Amniotic epithelial cell (primary cell): ENCODE measurements at regions not wholly inside any gene's neighbourhood (a gene's known extent, or its start where the extent isn't known, plus 50 kb on each side); places are given as distances from the start of the nearest gene placed in this dataset.
"Not testable (repeated sequence)": the region's sequence is repeated elsewhere in the genome, so short reads cannot be mapped to it uniquely, and the experiment has no call there.

Experiments
- DNase-seq: peaks from one replicate; pipeline ENCODE4 v3.0.0-alpha.2; 2010; ENCODE audit warnings: low read depth

GRCh38 chr1:197850918-197851317 is 51.5 kb upstream of the C1orf53 start:
- DNase-seq: no peak

- DNase-seq: no peak
Observed at GRCh38 chr1:197850042-197850441, 52.4 kb upstream of the C1orf53 start.

GRCh38 chr1:197848350-197848749 is 54.1 kb upstream of the C1orf53 start:
- no peak for DNase-seq

DNA sequence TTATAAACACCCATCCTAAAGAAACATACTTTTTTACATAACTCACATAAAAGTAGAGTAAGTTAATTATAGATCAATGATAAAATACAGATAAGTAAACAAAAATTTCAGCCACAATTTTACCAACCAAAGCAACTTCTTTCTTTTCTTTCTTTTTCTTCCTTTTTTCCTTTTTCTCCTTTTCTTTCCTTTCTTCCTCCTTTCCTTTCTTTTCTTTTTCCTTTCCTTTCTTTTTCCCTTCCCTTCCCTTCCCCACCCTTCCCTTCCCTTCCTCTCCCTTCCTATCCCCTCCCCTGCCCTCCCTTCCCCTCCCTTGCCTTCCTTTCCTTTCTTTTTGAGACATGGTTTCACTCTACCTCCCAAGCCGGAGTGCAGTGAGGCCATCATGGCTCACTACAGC is 56.5 kb upstream of the C1orf53 start:
- DNase-seq: no peak

DNA sequence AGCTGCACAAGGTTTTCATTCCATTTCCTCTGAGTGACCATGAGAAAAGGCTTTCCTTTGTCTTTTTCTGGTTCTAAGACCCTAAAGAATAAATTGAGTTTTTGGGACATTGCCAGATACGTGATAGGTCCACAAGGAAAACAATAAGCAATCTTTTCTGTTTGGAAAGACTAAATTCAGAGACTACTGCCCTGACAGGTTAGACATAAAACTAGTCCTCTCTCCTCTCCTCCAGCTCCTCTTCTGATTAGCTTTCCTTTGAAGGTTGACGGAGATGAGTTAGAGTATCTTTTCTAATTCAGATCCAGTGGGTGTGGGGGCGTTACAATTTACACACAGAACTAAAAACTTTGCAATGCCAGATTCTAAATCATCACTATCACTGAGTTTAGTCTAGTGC is 57.8 kb upstream of the C1orf53 start:
- DNase-seq: peak; percentile 14

DNA sequence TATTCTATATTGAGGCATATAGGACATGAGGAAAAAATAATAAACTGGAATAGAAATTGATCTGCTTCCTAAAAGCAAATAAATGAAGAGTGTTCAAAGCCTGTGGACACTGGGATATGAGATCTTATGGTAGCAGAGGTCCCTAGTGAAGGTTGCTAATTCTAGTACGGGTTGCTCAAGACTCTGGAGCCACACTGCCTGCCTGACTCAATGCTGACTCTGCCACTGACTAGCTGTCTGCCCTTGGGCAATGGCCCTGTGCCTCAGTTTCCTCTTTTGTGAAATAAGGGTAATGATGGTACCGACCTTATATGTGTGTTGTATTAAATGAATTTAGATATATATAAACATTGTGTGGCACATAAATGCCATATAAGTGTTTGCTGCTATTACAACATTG is 59.0 kb upstream of the C1orf53 start:
- DNase-seq: peak; percentile 20

- no peak for DNase-seq
Observed at GRCh38 chr1:197842646-197843045, 59.8 kb upstream of the C1orf53 start.

DNA sequence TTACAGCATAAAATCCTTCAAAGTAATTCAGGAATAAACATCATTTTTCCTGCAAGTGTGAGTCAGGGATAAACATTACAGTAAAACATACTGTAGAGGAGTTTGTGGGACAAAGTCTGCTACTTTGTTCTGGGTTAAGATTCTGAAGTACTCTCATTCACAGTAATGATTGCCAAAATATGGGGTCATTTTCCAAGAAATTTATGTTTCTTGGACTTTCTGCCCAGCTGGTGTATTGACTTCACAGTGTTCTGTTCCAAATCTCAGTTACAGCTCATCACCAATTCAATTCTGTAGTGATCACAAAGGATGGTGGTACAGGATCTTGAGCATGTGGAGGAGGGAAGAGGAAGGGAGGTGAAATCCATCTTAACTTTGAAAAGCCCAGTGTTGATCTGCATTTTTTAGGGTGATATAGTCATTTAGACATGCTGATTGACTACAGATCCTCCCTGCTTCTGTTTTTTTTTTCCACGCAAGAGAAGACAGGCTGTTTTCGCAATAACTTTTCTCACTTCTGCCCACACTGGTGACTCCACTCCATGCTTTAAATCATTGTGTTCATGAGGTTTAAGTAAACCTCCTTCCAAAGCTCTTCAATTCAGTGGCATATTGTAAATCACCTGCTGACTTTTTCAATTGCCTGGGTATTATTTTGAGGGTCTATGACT is 60.4 kb upstream of the C1orf53 start:
- peak; percentile 83 for DNase-seq

DNA sequence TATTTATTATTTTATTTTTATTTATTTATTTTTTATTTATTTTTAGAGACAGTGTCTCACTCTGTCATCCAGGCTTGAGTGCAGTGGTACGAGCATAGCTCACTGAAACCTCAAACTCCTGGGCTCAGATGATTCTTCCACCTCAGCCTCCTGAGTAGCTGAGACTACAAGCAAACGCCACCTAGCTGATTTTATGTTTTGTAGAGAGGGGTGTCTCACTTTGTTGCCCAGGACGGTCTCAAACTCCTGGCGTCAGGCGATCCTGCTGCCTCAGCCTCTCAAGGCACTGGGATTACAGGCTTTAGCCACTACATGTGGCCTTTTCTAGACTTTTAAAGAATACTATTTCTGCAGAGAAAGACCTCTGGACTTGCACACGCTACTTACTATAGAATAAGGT is 61.3 kb upstream of the C1orf53 start:
- DNase-seq: no peak

GRCh38 chr1:197839786-197840185 is 62.6 kb upstream of the C1orf53 start:
- DNase-seq: not testable (repeated sequence)

DNA sequence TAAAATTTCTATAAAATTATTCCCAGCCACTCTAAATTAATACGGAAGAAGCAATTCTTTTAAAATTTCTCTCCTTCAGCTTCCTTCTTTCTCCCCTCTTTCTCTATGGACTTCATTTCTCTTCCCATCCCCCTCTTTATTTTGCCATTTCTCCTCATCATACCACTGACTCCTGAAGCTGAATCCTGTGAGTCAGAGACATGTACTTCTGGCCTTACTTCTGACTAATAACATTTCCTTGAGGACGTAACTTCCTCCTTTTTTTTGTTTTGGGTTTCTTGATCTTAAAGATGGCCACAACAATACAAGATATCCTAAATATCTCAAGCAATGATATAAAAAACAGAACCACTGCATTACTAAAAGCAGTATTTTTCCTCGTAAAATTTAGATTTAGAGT is 63.6 kb upstream of the DENND1B start:
- DNase-seq: peak; percentile 82

- peak; percentile 6 for DNase-seq
Observed at GRCh38 chr1:197837911-197838310, 62.6 kb upstream of the DENND1B start.

GRCh38 chr1:197836356-197836755 is 61.1 kb upstream of the DENND1B start:
- not testable (repeated sequence) for DNase-seq

DNA sequence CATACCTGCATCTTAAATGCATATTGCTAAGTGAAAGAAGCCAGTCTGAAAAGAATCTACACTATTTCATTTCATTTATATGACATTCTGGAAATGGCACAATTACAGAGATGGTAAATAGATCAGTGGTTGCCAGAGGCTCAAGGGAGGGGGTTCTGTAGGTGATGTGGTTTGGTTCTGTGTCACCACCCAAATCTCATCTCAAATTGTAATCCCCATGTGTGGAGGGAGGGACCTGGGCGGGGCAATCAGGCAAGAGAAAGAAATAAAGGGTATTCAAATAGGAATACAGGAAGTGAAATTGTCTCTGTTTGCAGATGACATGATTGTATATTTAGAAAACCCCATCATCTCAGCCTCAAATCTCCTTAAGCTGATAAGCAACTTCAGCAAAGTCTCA is 53.7 kb upstream of the DENND1B start:
- not testable (repeated sequence) for DNase-seq

GRCh38 chr1:197825541-197825940 is 50.3 kb upstream of the DENND1B start:
- no peak for DNase-seq
